NCI-H1105 (cell line): ENCODE measurements at regions not wholly inside any gene's neighbourhood (a gene's known extent, or its start where the extent isn't known, plus 50 kb on each side); places are given as distances from the start of the nearest gene placed in this dataset.
"Not testable (repeated sequence)": the region's sequence is repeated elsewhere in the genome, so short reads cannot be mapped to it uniquely, and the experiment has no call there.

Experiments
- DNase-seq: peaks from one replicate; lab custom pipeline; 2025; lab: John Stamatoyannopoulos, UW

DNA sequence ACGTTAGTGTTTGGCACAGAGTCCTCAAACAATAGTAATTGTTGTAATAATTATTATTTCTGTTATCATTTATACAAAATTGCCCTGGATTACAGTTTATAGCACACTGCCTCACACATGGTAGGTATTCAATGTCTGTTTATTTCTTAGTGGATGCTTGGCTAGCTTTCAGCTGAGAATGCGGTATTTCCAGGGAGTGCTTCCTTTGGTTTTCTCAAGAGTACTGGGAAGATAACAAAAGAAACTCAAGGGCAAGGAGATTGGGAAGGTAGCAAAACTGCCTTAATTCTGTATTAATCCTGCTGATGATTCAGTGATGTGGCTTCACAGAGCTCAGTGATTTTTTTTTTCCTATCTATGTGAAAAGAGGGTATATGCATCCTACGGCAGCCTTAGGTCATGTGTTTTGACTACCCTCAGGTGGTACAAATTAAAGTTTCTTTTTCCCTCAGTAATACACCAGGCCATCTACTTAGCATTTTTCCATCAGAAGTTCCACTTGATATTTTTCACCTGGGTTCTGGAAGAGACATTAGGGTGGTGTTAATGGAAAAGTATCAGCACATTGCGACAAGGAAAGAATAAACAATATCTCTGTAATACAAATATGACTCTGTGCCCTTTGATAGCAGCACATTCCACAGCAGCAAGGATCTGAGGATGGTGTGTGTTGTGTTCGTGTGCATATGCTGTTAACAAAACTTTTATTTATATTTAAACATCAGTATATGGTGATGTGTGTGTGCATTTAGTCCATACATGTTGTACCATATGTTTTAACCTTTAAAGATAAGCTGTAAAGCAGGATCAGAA lies 124.3 kb upstream of the RASGEF1B start:
- DNase-seq: no peak

DNA sequence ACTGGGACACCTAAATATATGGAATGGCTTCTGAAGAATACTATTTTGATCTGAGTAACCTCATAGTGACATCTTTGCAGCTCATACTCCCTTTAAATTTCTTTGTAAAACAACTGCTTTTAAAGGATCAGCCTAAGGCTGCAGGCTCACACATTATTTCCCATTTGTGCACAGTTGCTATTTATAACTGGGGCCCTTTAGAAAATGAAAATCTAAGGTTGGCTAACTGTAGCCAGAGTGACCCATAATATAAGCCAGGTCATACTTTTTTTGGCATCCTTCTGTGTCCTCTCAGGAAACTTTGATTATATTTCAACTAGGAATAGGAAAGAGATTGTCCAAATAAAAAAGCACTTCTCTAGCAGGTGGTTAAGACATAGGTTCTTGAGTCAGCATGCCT lies 123.6 kb upstream of the RASGEF1B start:
- no peak for DNase-seq

DNA sequence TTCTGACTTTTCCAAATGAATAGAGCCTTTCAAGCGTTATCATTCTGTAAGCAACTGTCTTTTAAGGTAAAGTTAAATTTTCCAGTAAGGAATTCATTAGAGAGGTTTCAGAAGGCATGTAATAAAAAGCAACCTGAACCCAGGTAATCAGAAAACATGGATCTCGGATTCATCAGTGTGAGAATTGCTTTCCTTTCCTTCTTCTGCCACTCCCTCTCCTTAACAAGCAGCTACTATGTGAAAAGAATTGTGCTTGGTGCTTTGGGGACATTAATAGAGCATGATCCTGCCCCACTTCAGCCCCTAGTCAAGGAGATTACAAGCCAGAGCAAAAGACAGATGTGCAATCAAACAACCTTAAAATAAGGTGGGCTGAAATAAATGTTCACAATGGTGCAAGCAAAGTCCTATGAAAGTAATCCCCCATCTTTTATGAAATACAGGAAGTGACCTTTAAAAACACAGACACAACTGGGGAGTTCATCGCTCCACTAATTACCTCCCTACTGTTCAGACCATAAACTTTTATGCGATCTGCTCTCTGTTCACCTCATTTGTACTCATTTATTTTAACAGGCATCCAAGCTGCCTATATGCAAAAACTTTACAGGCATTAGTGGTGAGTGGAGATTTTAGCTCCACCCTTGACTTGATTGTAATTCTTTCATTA lies 122.9 kb upstream of the RASGEF1B start:
- DNase-seq: no peak

DNA sequence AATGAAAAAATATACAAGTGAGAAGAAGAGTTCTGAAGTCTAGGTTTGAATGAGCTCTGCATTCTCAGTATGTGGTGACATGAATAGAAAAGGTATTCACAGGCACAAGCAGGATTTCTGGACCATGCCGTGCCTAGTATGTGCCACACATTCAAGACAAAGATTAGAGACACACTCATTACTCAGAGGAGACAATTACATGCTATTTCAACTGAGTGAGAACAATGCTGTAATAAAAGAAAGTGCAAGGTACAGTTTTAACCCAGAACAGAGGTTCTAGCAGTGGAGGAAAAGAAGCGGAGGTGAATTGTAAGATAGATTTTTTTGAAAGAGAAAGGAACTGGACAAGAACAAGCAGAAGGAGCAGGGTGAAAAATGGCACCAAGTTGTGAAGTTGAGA lies 121.0 kb upstream of the RASGEF1B start:
- DNase-seq: no peak

DNA sequence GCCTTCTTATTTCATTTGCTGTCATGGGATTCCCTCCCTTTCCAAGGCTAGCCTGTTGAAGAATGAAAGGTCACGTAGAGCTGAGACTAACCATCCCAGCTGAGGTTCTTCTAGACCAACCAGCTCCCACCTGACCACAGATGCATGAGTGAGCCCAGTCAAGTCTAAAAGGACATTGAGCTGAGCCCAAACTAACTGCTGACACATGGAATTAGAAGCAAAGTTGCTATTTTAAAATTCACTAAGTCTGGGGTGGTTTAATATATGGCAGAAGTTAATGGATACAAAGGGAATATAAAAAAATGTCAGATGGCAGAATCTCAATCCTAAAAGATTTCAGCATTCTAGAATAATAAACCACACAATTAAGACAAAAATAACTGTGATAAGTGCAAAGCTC lies 118.9 kb upstream of the RASGEF1B start:
- no peak for DNase-seq

DNA sequence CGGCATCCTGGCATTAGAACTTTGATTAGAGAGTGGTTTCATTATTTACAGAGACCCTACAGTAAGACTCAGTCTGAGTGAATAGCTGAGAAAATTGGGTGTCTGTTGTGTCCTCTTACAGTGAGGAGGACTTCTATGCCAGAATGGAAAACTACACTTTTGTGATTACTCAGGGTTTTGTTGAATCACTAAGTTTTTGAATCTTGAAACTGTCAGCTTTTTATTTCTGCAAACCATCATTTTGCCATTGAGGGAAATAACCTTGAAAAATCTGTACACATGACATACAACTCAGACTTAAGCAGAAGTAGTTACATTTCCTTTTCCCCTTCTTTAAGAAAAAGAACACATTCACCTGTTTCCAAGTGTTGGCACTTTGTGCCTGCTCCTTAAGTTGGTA lies 117.6 kb upstream of the RASGEF1B start:
- no peak for DNase-seq

DNA sequence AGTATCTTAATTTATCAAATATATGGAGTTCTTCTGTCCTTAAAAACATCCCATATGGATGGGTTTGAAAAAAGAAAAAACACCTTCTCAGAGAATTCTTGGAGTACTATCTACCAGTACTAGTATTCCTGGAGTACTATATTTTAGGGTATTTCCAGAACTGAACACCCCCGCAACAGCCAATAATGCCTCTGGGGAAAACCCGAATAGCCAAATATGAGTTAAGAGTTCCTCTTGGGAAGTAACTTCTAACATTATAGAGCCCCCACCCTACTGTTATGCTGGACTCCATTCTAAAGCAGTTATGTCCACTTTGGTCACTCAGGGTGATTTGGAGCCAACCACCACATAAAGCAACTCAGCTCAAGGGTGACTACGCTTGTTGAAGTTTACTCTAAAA lies 115.0 kb upstream of the RASGEF1B start:
- DNase-seq: no peak

DNA sequence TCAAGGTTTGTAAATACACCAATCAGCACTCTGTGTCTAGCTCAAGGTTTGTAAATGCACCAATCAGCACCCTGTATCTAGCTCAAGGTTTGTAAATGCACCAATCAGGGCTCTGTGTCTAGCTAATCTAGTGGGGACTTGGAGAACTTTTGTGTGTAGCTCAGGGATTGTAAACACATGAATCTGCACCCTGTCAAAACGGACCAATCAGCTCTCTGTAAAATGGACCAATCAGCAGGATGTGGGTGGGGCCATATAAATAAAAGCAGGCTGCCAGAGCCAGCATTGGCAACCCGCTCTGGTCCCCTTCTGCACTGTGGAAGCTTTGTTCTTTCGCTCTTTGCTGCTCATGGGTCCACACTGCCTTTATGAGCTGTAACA lies 109.3 kb upstream of the RASGEF1B start:
- DNase-seq: not testable (repeated sequence)

DNA sequence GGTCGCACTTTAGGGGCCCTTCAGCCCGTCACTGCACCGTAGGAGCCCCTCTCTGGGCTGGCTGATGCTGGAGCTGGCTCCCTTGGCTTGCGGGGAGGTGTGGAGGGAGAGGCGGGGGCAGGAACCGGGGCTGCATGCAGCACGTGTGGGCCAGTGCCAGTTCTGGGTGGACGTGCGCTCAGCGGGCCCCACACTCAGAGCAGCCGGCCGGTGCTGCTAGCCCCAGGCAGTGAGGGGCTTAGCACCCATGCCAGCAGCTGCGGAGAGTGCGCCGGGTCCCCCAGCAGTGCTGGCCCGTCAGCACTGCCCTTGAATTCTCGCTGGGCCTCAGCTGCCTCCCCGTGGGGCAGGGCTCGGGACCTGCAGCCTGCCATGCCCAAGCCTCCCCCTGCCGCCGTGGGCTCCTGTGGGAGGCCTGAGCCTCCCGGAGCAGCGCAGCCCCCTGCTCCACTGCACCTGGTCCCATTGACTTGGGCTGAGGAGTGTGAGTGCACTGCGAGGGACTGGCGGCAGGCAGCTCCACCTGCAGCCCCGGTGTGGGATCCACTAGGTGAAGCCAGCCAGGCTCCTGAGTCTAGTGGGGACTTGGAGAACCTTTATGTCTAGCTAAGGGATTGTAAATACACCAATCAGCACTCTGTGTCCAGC lies 108.8 kb upstream of the RASGEF1B start:
- no peak for DNase-seq

DNA sequence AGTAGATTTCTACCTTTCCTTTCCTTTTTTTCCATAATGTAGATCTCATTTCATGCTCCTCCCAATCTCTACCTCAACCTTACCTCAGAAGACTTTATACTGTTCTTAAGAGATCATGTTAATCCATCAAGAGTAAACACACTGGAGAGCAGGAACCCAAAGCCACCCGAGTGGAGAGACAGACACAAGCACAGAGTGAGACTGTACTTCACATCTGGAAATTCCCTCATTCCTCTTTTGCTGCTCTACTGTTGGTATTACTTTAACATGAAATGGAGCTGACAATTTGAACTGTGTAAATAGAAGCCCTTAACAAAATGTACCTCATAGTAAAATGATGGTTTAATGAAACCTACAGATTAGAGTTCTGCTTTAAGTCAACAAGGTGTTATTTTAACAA lies 105.7 kb upstream of the RASGEF1B start:
- DNase-seq: no peak

DNA sequence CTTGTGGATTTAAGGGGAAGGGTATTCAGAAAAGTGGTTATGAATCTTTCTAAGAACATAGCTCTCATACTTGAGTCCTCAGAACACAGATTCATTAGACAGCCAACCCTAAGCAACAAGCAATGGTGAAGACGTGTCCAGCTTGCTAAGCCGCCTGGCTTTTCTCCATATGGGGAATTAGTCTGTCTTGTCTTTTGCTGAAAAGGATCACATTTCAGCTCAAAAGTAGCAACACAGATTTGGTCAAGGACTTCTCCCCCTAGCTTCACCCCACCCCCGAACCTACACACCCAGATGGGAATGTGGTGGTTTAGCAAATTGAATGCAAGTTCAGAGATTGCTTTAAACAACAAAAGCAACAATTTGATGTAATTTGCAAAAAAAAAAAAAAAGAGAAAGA lies 103.3 kb upstream of the RASGEF1B start:
- no peak for DNase-seq

DNA sequence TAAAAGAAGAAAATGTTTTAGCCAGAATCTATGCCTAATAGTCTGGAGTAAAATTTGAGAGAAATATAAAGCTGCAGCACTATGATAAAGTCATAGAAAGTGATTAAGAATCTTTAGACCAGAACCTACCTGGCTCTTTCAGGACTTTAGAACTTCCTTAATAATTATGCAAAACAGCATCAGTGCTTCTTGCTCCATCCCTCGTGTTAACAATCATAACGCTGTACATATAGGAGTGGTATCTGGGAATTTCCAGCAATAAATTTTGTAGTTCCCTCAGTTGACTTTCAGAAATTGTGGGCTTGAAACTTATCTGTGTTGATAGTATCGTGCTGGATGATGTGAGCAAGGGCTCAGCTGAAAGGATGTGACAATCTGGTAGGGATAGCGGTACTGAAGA lies 102.1 kb upstream of the RASGEF1B start:
- no peak for DNase-seq

DNA sequence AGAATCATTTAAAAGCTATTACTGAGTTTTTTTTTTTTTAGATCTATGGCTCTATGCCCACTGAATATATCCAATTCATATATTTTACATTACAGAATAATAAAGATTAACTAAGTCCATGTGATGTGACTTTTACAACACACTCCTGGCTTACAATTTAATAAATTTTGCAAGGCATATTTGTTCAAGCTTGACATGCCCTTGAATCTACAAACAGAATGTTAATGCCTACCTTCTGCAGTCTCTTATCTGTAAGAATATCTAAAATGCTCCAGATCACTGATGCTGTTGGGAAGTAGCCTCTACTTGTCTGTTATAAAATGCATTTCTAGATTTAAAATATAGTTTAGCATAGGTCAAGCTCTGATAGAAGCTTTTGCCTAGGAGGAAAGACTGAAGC lies 100.7 kb upstream of the RASGEF1B start:
- no peak for DNase-seq

DNA sequence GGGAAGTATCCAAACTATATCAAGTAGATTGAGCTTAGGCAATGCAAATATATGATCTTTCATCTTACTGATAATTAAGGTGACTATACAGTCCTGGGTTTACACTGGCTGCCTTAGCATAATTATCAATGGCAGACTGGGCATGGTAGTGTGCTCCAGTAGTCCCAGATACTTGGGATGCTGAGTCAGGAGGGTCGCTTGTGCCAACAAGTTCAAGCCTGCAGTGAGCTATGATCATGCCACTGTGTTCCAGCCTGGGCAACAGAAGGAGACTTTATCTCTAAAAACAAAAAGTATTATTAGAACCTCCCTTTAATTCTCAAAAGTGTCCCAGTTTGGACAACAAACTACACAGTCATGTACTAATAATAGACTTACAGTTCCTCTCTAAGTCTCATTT lies 99.4 kb upstream of the RASGEF1B start:
- no peak for DNase-seq

DNA sequence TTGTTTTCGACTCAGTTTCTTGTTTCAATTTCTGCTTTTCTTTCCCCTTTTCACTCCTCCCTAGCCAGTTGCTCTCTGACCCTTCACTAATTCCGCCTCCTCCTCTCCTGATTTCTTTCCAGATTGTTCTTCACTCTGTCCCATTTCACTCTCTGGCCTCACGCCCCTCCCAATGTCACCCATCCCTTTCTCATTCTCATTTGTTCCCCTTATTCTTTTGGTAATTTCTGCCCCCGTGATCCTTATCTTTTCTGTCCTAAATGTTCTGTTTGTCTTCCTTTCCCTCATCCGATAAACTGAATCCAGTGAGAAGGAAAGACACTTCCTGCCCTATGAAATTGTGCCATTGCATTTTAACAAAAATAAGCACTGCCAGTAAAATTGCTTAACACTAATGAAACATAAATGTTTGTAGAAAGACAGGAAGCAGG lies 94.5 kb upstream of the RASGEF1B start:
- no peak for DNase-seq

DNA sequence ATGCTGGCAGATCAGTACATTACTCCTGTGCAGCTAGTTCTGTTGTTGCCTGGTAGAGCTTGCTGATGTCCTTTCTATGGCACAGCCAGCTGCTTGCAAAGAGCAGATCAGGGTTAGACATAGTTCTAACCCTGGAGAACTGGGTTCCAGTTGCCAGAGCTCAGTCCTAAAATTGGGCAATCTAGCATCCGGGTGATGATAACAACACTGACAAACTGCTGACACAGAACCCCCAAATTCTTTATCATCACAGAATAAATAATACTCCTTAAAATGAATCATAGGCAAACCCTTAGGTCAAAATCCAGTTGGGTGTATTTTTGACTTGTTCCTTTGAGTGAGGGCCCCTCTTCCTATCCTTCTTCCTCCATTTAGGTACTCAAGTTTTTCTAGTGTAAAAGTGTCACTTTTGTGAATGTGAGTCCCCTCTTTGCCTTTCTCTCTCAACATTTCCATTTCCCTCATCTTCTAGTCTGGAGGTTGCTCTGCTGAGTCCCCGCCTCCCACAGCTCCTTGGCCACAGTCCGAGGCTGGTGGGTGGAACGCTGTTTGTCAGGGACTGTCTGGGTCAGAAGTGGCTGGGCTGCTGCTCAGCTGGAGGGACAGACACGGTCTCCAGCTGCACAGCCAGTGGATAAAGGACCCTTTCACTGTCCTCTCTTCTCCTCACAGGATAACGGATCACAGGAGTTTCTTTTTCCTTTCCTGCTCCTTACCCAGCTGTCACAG lies 93.6 kb upstream of the RASGEF1B start:
- DNase-seq: no peak

DNA sequence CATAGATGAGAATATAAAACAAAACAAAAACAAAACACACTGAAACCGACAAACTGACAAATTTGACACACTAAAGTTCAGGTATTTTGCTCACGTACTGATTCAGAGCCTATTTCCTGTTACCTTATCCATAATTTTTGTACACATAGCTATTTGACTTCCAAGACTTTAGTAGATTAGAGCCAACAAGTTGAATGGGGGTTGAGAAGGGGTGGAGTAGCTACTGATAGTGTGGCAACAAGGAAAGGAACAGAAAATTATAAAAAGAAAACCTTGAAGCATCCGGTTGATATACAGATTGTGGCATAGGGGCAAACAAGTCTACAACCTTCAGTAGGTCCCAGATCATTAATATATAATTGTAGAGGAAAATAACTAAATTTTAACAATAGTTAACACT lies 92.3 kb upstream of the RASGEF1B start:
- DNase-seq: no peak

DNA sequence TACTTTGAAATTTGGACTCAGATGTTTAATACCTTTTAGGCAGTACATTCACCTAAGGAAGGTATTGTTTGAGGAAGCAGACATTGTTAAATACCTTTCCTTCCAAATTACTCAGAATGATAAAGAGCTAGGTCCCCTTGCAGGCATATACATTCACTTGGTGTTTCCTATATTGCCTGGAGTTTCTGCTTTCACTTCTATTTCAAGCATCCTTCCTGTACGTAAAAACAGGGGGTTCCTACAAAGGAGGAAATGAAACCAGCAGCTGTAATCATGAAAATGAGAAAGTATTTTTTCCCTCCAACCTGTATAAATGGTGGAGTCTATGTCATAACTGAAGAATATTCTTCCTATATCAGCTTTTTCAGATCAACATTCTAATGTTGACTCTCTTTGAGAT lies 90.4 kb upstream of the RASGEF1B start:
- DNase-seq: no peak

DNA sequence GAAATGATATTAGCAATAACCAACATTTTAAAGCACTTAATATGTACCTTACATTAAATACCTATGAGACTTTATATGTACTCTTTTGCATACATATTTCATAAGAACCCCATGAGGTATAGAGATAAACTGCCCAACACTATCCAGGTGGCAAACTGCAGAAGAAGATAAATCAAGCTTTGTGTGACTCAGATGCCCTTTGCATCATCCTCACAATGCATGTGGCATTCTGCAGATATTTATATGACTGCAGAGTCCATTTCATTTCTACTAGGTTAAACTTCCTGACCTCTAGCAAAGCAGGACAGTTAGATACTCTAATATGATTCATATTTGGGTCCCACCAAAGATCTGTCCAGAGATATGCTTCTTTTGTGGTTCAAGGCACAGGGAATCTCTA lies 85.6 kb upstream of the RASGEF1B start:
- no peak for DNase-seq

DNA sequence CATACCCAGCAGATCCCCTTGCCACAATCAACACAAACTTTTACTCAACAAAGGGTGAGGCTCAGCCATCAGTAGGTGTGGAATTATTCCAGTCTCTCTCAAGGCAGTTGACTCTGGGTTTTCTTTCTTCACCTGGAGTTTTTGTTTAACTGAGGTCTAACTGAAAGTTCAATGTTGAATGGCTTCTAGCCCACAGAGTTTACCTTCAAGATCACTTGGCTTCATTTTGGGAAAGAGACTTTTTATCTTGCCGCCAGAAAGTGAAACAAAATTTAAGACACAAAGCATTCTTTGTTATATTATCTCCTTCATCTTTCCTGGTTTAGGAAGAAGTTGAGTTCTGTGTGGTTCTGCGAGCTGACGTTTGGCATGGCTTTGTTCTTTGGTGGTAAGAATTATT lies 83.8 kb upstream of the RASGEF1B start:
- DNase-seq: no peak

DNA sequence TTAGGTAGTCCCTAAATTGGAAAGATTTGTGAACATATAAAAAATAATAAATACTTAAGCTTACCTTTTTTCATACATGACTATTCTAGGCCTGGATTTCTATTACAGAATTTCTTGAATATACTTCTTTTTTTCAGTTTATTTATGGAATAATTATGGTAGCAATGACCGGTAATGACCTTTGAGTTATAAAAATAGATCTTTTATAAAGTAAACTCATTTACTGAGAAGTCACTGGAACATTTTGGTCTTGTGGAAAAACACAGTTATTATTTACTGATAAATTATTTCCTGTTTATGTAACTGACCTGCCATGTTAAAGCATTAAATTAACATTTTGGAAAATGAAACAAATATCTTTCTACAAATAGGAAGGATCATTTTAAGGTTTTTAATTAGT lies 80.4 kb upstream of the RASGEF1B start:
- no peak for DNase-seq

DNA sequence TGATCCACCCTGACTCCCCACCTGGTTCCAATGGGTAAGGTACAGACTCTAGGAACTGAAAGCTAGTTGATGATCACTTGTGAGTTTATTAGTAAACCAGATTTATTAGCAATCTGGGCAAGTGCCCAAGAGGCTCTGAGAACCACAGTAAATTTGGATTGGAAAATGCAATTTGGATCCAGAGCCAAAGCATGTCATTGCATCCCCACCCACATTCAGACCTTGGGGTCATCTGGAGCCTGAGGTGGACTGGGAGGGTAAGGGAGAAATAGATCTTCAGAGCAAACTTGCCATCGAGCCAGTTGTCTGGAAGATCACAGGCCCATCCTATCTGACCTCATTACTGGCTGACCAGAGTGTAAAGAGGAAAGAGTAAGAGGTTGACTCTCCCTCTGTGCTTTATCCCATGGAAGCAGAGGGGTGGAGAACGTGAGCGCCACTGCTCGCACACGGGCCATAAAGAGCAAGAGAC lies 78.7 kb upstream of the RASGEF1B start:
- DNase-seq: no peak

DNA sequence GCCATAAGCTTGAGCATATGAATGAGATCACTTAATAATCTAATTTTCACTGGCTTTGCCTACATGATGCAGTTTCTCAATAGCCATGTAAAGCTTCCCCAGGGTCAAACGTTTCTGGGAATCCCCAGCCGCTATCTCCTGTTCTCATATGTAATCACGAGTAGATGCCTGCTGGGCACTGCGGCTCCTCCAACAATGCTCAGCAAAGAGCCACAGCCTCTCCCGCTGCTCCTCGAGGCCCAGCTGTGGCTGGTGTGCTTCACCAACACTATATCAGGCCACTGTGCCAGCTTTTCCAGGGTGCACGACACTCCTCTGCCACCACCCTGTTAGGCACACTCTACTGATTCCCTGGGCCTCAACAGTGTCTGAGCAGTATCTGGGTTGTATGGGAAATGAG lies 78.3 kb upstream of the RASGEF1B start:
- DNase-seq: no peak
